MV-4-11 (cell line): ENCODE measurements at regions not wholly inside any gene's neighbourhood (a gene's known extent, or its start where the extent isn't known, plus 50 kb on each side); places are given as distances from the start of the nearest gene placed in this dataset.
A peak's percentile ranks its signal among the peaks of the same experiment; 100 is the strongest.
"Not testable (repeated sequence)": the region's sequence is repeated elsewhere in the genome, so short reads cannot be mapped to it uniquely, and the experiment has no call there.

Source experiments
- DNase-seq: peaks from one replicate; lab custom pipeline; 2025; lab: John Stamatoyannopoulos, UW

- DNase-seq: no peak
Measured at GRCh38 chr20:46785958-46786357, 76.5 kb downstream of the SLC2A10 start.

- DNase-seq: no peak
Measured at GRCh38 chr20:46786566-46786965, 77.1 kb downstream of the SLC2A10 start.

- no peak for DNase-seq
Measured at GRCh38 chr20:46787991-46788762, 78.7 kb downstream of the SLC2A10 start.

GRCh38 chr20:46788763-46789091 is 79.3 kb downstream of the SLC2A10 start:
- DNase-seq: not testable (repeated sequence)

GRCh38 chr20:46789339-46790028 is 80.0 kb downstream of the SLC2A10 start:
- DNase-seq: no peak

GRCh38 chr20:46791722-46792416 is 82.4 kb downstream of the SLC2A10 start:
- no peak for DNase-seq

GRCh38 chr20:46797206-46797605 is 87.8 kb downstream of the SLC2A10 start:
- DNase-seq: no peak

GRCh38 chr20:46798430-46798829 is 89.0 kb downstream of the SLC2A10 start:
- DNase-seq: no peak

GRCh38 chr20:46799781-46800408 is 90.4 kb downstream of the SLC2A10 start:
- DNase-seq: no peak

- no peak for DNase-seq
Measured at GRCh38 chr20:46800409-46800804, 91.0 kb downstream of the SLC2A10 start.

GRCh38 chr20:46801003-46801702 is 91.7 kb downstream of the SLC2A10 start:
- DNase-seq: no peak

GRCh38 chr20:46802722-46803121 is 91.9 kb upstream of the EYA2 start:
- no peak for DNase-seq

GRCh38 chr20:46803123-46804020 is 91.3 kb upstream of the EYA2 start:
- DNase-seq: peak; percentile 78

- DNase-seq: no peak
Measured at GRCh38 chr20:46804126-46804525, 90.5 kb upstream of the EYA2 start.

- no peak for DNase-seq
Measured at GRCh38 chr20:46805836-46806235, 88.8 kb upstream of the EYA2 start.

GRCh38 chr20:46807998-46808397 is 86.6 kb upstream of the EYA2 start:
- no peak for DNase-seq

- no peak for DNase-seq
Measured at GRCh38 chr20:46808565-46808964, 86.1 kb upstream of the EYA2 start.

GRCh38 chr20:46809706-46810360 is 84.8 kb upstream of the EYA2 start:
- no peak for DNase-seq

GRCh38 chr20:46810448-46811223 is 84.0 kb upstream of the EYA2 start:
- no peak for DNase-seq
